ENCODE measurements at regions not wholly inside any gene's neighbourhood (a gene's known extent, or its start where the extent isn't known, plus 50 kb on each side); places are given as distances from the start of the nearest gene placed in this dataset.

DNA sequence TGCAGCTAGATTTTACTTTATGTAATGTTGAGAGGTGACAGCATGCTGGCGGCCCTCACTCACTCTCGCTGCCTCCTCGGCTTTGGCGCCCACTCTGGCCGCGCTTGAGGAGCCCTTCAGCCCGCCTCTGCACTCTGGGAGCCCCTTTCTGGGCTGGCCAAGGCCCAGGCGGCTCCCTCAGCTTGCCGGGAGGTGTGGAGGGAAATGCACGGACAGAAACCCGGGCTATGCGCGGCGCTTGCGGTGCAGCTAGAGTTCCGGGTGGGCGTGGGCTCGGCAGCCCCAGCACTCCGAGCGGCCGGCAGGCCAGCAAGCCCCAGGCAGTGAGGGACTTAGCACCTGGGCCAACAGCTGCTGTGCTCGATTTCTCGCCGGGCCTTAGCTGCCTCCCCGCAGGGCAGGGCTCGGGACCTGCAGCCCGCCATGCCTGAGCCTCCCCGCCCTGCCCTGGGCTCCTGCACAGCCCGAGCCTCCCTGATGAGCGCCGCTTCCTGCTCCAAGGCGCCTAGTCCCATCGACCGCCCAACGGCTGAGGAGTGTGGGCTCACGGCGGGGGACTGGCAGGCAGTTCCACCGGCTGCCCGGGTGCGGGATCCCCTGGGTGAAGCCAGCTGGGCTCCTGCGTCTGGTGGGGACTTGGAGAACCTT lies 128.7 kb downstream of the GASK1B start:
- Histone ChIP-seq H3K27ac (ENCODE audit: low read depth in 1 of 2, low read length in 1 of 2) (no peak overlapping the region), H3K4me1 (ENCODE audit: control insufficient read depth in 5 of 5, insufficient read depth in 5 of 5, low read length in 5 of 5) (no peaks in the 10 kb centered on the region), H3K9ac (ENCODE audit: insufficient read depth in 1 of 2, low read length in 2 of 2) (no peak overlapping the region), H3K9me3 (ENCODE audit: control insufficient read depth in 4 of 4, insufficient read depth in 3 of 4, low read length in 3 of 4) (peaks cover 0 to 5% (median 2%) of the 10 kb centered on the region in 4 donors), H3K36me3 (ENCODE audit: control insufficient read depth in 4 of 4, insufficient read depth in 4 of 4, low read length in 4 of 4) (no peaks in the 10 kb centered on the region), H3K4me3 (no peak overlapping the region), H3K27me3 (ENCODE audit: control insufficient read depth in 3 of 3, insufficient read depth in 3 of 3, low read length in 2 of 3) (no peaks in the 10 kb centered on the region)
- no peak for TF ChIP-seq CTCF (IDR thresholded peaks at IDR 0.05; ENCODE audit: control extremely low read depth, extremely low read depth)
- 97% methylated on average over 40 to 41 of the region's 41 CpGs for whole genome bisulfite sequencing, 2 donors
- DNase-seq (no peak), ATAC-seq (ENCODE audit: insufficient read depth, low FRiP score) (no peak)

GRCh38 chr4:158042591-158043030 lies 130.2 kb downstream of the GASK1B start:
- no peaks in the 10 kb centered on the region for H3K36me3 ChIP-seq (ENCODE audit: control insufficient read depth in 4 of 4, insufficient read depth in 4 of 4, low read length in 4 of 4)
- ATAC-seq (ENCODE audit: insufficient read depth, low FRiP score) (no peak), DNase-seq (no peak)
- H3K27ac ChIP-seq (ENCODE audit: low read depth in 1 of 2, low read length in 1 of 2) = no peak overlapping the region
- peaks cover 0 to 7% (median 2%) of the 10 kb centered on the region in 4 donors for H3K9me3 ChIP-seq (ENCODE audit: control insufficient read depth in 4 of 4, insufficient read depth in 3 of 4, low read length in 3 of 4)
- no peak for TF ChIP-seq CTCF (IDR thresholded peaks at IDR 0.05; ENCODE audit: control extremely low read depth, extremely low read depth)
- H3K9ac ChIP-seq (ENCODE audit: insufficient read depth in 1 of 2, low read length in 2 of 2) = no peak overlapping the region
- H3K4me1 ChIP-seq (ENCODE audit: control insufficient read depth in 5 of 5, insufficient read depth in 5 of 5, low read length in 5 of 5) = no peaks in the 10 kb centered on the region
- H3K4me3 ChIP-seq = no peak overlapping the region
- no peaks in the 10 kb centered on the region for H3K27me3 ChIP-seq (ENCODE audit: control insufficient read depth in 3 of 3, insufficient read depth in 3 of 3, low read length in 2 of 3)

GRCh38 chr4:158038718-158039117 lies 134.1 kb downstream of the GASK1B start:
- Histone ChIP-seq H3K4me1 (ENCODE audit: control insufficient read depth in 5 of 5, insufficient read depth in 5 of 5, low read length in 5 of 5) (no peaks in the 10 kb centered on the region), H3K9ac (ENCODE audit: insufficient read depth in 1 of 2, low read length in 2 of 2) (no peak overlapping the region), H3K4me3 (no peak overlapping the region), H3K27me3 (ENCODE audit: control insufficient read depth in 3 of 3, insufficient read depth in 3 of 3, low read length in 2 of 3) (no peaks in the 10 kb centered on the region), H3K27ac (ENCODE audit: low read depth in 1 of 2, low read length in 1 of 2) (no peak overlapping the region), H3K9me3 (ENCODE audit: control insufficient read depth in 4 of 4, insufficient read depth in 3 of 4, low read length in 3 of 4) (peaks cover 0 to 4% (median under 1%) of the 10 kb centered on the region in 4 donors), H3K36me3 (ENCODE audit: control insufficient read depth in 4 of 4, insufficient read depth in 4 of 4, low read length in 4 of 4) (no peaks in the 10 kb centered on the region)
- ATAC-seq (ENCODE audit: insufficient read depth, low FRiP score) = no peak
- TF ChIP-seq CTCF (IDR thresholded peaks at IDR 0.05; ENCODE audit: control extremely low read depth, extremely low read depth) = no peak
- no peak for DNase-seq

- H3K27ac ChIP-seq (ENCODE audit: low read depth in 1 of 2, low read length in 1 of 2) = no peak overlapping the region
- H3K27me3 ChIP-seq (ENCODE audit: control insufficient read depth in 3 of 3, insufficient read depth in 3 of 3, low read length in 2 of 3) = no peaks in the 10 kb centered on the region
- no peak for TF ChIP-seq CTCF (IDR thresholded peaks at IDR 0.05; ENCODE audit: control extremely low read depth, extremely low read depth)
- H3K36me3 ChIP-seq (ENCODE audit: control insufficient read depth in 4 of 4, insufficient read depth in 4 of 4, low read length in 4 of 4) = no peaks in the 10 kb centered on the region
- H3K9me3 ChIP-seq (ENCODE audit: control insufficient read depth in 4 of 4, insufficient read depth in 3 of 4, low read length in 3 of 4) = peaks cover 0 to 4% (median under 1%) of the 10 kb centered on the region in 4 donors
- no peak for ATAC-seq (ENCODE audit: insufficient read depth, low FRiP score)
- DNase-seq = no peak
- H3K9ac ChIP-seq (ENCODE audit: insufficient read depth in 1 of 2, low read length in 2 of 2) = no peak overlapping the region
- WGBS, 2 donors = 91 to 93% methylated on average over 1 of the region's 1 CpG
- H3K4me3 ChIP-seq = no peak overlapping the region
- H3K4me1 ChIP-seq (ENCODE audit: control insufficient read depth in 5 of 5, insufficient read depth in 5 of 5, low read length in 5 of 5) = no peaks in the 10 kb centered on the region
Observed at GRCh38 chr4:158036998-158037397, 135.8 kb downstream of the GASK1B start.

All from lung (tissue), 11 donors.